ENCODE measurements at regions not wholly inside any gene's neighbourhood (a gene's known extent, or its start where the extent isn't known, plus 50 kb on each side); places are given as distances from the start of the nearest gene placed in this dataset.

GRCh38 chr6:139486476-139486799 lies 112.0 kb upstream of the CITED2 start:
- no peaks in the 10 kb centered on the region for H3K36me3 ChIP-seq (ENCODE audit: low read depth)
- H3K9me3 ChIP-seq (ENCODE audit: severe bottlenecking) = no peaks in the 10 kb centered on the region
- no peak overlapping the region for H3K4me3 ChIP-seq (ENCODE audit: severe bottlenecking)
- DNase-seq (ENCODE audit: low spot score) (no peak), ATAC-seq (ENCODE audit: low read depth) (no peak)
- no peak for TF ChIP-seq CTCF (IDR thresholded peaks at IDR 0.05; ENCODE audit: poor library complexity, severe bottlenecking)
- no peak overlapping the region for H3K27ac ChIP-seq (ENCODE audit: poor library complexity, severe bottlenecking)
- no peaks in the 10 kb centered on the region for H3K4me1 ChIP-seq (ENCODE audit: insufficient read depth, poor library complexity, severe bottlenecking)
- no peaks in the 10 kb centered on the region for H3K27me3 ChIP-seq (ENCODE audit: insufficient read depth, poor library complexity, severe bottlenecking)

GRCh38 chr6:139485742-139486475 lies 111.5 kb upstream of the CITED2 start:
- no peaks in the 10 kb centered on the region for H3K36me3 ChIP-seq (ENCODE audit: low read depth)
- no peak for TF ChIP-seq CTCF (IDR thresholded peaks at IDR 0.05; ENCODE audit: poor library complexity, severe bottlenecking)
- no peaks in the 10 kb centered on the region for H3K9me3 ChIP-seq (ENCODE audit: severe bottlenecking)
- no peaks in the 10 kb centered on the region for H3K4me1 ChIP-seq (ENCODE audit: insufficient read depth, poor library complexity, severe bottlenecking)
- no peak overlapping the region for H3K27ac ChIP-seq (ENCODE audit: poor library complexity, severe bottlenecking)
- no peaks in the 10 kb centered on the region for H3K27me3 ChIP-seq (ENCODE audit: insufficient read depth, poor library complexity, severe bottlenecking)
- ATAC-seq (ENCODE audit: low read depth) (no peak), DNase-seq (ENCODE audit: low spot score) (no peak)
- no peak overlapping the region for H3K4me3 ChIP-seq (ENCODE audit: severe bottlenecking)

GRCh38 chr6:139485185-139485584 lies 110.7 kb upstream of the CITED2 start:
- ATAC-seq (ENCODE audit: low read depth) (no peak), DNase-seq (ENCODE audit: low spot score) (no peak)
- H3K27me3 ChIP-seq (ENCODE audit: insufficient read depth, poor library complexity, severe bottlenecking) = no peaks in the 10 kb centered on the region
- H3K9me3 ChIP-seq (ENCODE audit: severe bottlenecking) = no peaks in the 10 kb centered on the region
- TF ChIP-seq CTCF (IDR thresholded peaks at IDR 0.05; ENCODE audit: poor library complexity, severe bottlenecking) = no peak
- H3K4me1 ChIP-seq (ENCODE audit: insufficient read depth, poor library complexity, severe bottlenecking) = no peaks in the 10 kb centered on the region
- H3K4me3 ChIP-seq (ENCODE audit: severe bottlenecking) = no peak overlapping the region
- no peak overlapping the region for H3K27ac ChIP-seq (ENCODE audit: poor library complexity, severe bottlenecking)
- H3K36me3 ChIP-seq (ENCODE audit: low read depth) = no peaks in the 10 kb centered on the region

- DNase-seq (ENCODE audit: low spot score) (no peak), ATAC-seq (ENCODE audit: low read depth) (no peak)
- no peaks in the 10 kb centered on the region for H3K36me3 ChIP-seq (ENCODE audit: low read depth)
- no peaks in the 10 kb centered on the region for H3K4me1 ChIP-seq (ENCODE audit: insufficient read depth, poor library complexity, severe bottlenecking)
- no peak for TF ChIP-seq CTCF (IDR thresholded peaks at IDR 0.05; ENCODE audit: poor library complexity, severe bottlenecking)
- H3K27ac ChIP-seq (ENCODE audit: poor library complexity, severe bottlenecking) = no peak overlapping the region
- no peaks in the 10 kb centered on the region for H3K27me3 ChIP-seq (ENCODE audit: insufficient read depth, poor library complexity, severe bottlenecking)
- H3K9me3 ChIP-seq (ENCODE audit: severe bottlenecking) = no peaks in the 10 kb centered on the region
- no peak overlapping the region for H3K4me3 ChIP-seq (ENCODE audit: severe bottlenecking)
Observed at GRCh38 chr6:139483079-139483478, 108.6 kb upstream of the CITED2 start.

GRCh38 chr6:139482287-139482686 lies 107.8 kb upstream of the CITED2 start:
- DNase-seq (ENCODE audit: low spot score) (no peak), ATAC-seq (ENCODE audit: low read depth) (no peak)
- Histone ChIP-seq H3K4me1 (ENCODE audit: insufficient read depth, poor library complexity, severe bottlenecking) (no peaks in the 10 kb centered on the region), H3K27ac (ENCODE audit: poor library complexity, severe bottlenecking) (no peak overlapping the region), H3K4me3 (ENCODE audit: severe bottlenecking) (no peak overlapping the region), H3K9me3 (ENCODE audit: severe bottlenecking) (no peaks in the 10 kb centered on the region), H3K27me3 (ENCODE audit: insufficient read depth, poor library complexity, severe bottlenecking) (no peaks in the 10 kb centered on the region), H3K36me3 (ENCODE audit: low read depth) (no peaks in the 10 kb centered on the region)
- TF ChIP-seq CTCF (IDR thresholded peaks at IDR 0.05; ENCODE audit: poor library complexity, severe bottlenecking) = no peak

Measured in RWPE2 (cell line).